Stimulated activated naive B cell treated with anti-CD40 and anti-IgM and Interleukin-4, amounts not matched to agents 10 μg/mL and 1 μg/mL and 100 μg/mL, for 72 hours (primary cell): ENCODE measurements at regions not wholly inside any gene's neighbourhood (a gene's known extent, or its start where the extent isn't known, plus 50 kb on each side); places are given as distances from the start of the nearest gene placed in this dataset.
"Not testable (repeated sequence)": the region's sequence is repeated elsewhere in the genome, so short reads cannot be mapped to it uniquely, and the experiment has no call there.

Source experiments
- ATAC-seq, 2 donors: fragments of 150-1000 bp; cut with Tn5 transposase; replicated peaks; 2 replicates each; pipeline ENCODE4 v1.10.0; 2021; ENCODE audit warnings: moderate library complexity in 1 of 2
- DNase-seq: peaks from one replicate; pipeline ENCODE4 v3.0.0; 2021
- H3K27ac Mint-ChIP-seq: one replicate; pipeline ENCODE4 v1.8.0; 2022; ENCODE audit warnings: mild to moderate bottlenecking, mixed read lengths
- H3K27me3 Mint-ChIP-seq, 2 donors: one replicate each; pipeline ENCODE4 v1.8.0; 2022; ENCODE audit warnings: mixed read lengths in 2 of 2
- H3K36me3 Mint-ChIP-seq, 2 donors: one replicate each; pipeline ENCODE4 v1.8.0; 2022; ENCODE audit warnings: mixed read lengths in 2 of 2, mild to moderate bottlenecking in 1 of 2
- H3K4me1 Mint-ChIP-seq, 2 donors: one replicate each; pipeline ENCODE4 v1.8.0; 2022; ENCODE audit warnings: mixed read lengths in 2 of 2, mild to moderate bottlenecking in 1 of 2
- H3K4me3 Mint-ChIP-seq, 2 donors: one replicate each; pipeline ENCODE4 v1.8.0; 2022; ENCODE audit warnings: mild to moderate bottlenecking in 2 of 2, mixed read lengths in 2 of 2, moderate library complexity in 1 of 2
- H3K9me3 Mint-ChIP-seq, 2 donors: one replicate each; pipeline ENCODE4 v1.8.0; 2022; ENCODE audit warnings: mixed read lengths in 2 of 2, mild to moderate bottlenecking in 1 of 2

DNA sequence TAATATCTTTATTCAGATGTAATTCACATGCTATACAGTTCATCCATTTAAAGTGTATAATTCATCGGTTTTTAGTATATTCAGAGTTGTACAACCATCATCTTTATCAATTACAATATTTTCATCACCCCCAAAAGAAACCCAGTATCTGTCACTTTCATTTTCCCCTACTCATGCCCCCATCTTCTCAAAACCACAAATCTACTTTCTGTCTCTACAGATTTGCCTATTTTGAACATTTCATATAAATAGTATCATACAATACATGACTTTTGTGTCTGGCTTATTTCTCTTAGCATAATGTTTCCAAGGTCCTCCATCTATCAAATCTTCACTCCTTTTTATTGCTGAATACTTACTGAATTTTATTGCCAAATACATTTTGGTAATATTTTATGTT, 305.1 kb upstream of the SGCD start:
- ATAC-seq (no peak), DNase-seq (no peak)
- Mint-ChIP-seq H3K4me1 (no peaks in the 10 kb centered on the region), H3K36me3 (no peaks in the 10 kb centered on the region), H3K4me3 (no peak overlapping the region), H3K27me3 (peaks cover 0 to 6% of the 10 kb centered on the region in 2 donors), H3K9me3 (peaks cover 0 to 2% of the 10 kb centered on the region in 2 donors), H3K27ac (no peak overlapping the region)

GRCh38 chr5:156025656-156026055, 301.3 kb upstream of the SGCD start:
- DNase-seq (no peak), ATAC-seq (no peak)
- peaks cover 0 to 4% of the 10 kb centered on the region in 2 donors for H3K9me3 Mint-ChIP-seq
- H3K4me1 Mint-ChIP-seq: no peaks in the 10 kb centered on the region
- H3K27ac Mint-ChIP-seq: no peak overlapping the region
- no peaks in the 10 kb centered on the region for H3K36me3 Mint-ChIP-seq
- no peak overlapping the region for H3K4me3 Mint-ChIP-seq
- peaks cover 0 to 6% of the 10 kb centered on the region in 2 donors for H3K27me3 Mint-ChIP-seq

GRCh38 chr5:156031181-156031580, 295.8 kb upstream of the SGCD start:
- no peaks in the 10 kb centered on the region for H3K36me3 Mint-ChIP-seq
- DNase-seq: no peak
- peaks cover 0 to 2% of the 10 kb centered on the region in 2 donors for H3K9me3 Mint-ChIP-seq
- no peaks in the 10 kb centered on the region for H3K4me1 Mint-ChIP-seq
- no peak overlapping the region for H3K4me3 Mint-ChIP-seq
- ATAC-seq: no peak
- no peaks in the 10 kb centered on the region for H3K27me3 Mint-ChIP-seq
- H3K27ac Mint-ChIP-seq: no peak overlapping the region

- DNase-seq (no peak), ATAC-seq (no peak)
- Mint-ChIP-seq H3K9me3 (peaks cover 0 to 2% of the 10 kb centered on the region in 2 donors), H3K4me1 (no peaks in the 10 kb centered on the region), H3K36me3 (no peaks in the 10 kb centered on the region), H3K27ac (no peak overlapping the region), H3K27me3 (no peaks in the 10 kb centered on the region), H3K4me3 (no peak overlapping the region)
These were observed 290.3 kb upstream of the SGCD start for GRCh38 chr5:156036640-156037039.

DNA sequence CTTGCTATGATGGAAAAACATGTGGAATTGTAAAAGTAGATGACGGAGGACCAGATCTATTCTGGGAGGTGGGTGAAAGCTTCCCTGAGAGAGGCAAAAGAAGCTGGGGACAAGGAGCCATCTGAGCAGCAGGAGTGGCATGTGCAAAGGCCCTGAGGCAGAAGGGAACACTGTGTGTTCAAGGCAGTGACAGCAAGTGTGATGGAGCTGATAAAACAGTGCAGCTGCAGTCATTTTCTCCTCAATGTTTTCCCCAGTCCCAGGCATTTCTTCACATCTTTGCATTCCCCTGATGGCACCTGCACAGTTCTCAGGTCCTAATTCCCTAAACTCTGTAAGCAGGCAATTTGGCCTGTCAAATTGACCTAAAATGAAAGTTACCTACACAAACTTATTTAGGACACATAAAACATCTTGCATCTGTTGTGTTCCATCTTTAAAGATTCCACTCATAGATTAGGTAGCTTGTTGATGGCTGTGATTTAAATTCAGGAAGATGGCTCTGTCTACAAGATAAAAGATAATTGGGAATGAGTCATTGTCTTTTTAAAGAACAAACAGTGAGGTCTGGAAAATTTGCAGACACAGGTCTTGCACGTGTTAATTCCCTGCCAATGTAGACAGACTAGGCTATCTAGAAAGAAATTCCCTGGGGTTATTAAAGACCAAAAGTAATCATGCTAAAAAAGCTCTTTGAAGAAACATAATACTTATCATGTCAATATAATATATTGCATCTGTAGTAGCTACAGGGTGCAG, 289.6 kb upstream of the SGCD start:
- no peaks in the 10 kb centered on the region for H3K36me3 Mint-ChIP-seq
- H3K27ac Mint-ChIP-seq: no peak overlapping the region
- DNase-seq: no peak
- ATAC-seq: no peak
- peaks cover 0 to 2% of the 10 kb centered on the region in 2 donors for H3K9me3 Mint-ChIP-seq
- H3K4me1 Mint-ChIP-seq: no peaks in the 10 kb centered on the region
- H3K27me3 Mint-ChIP-seq: no peaks in the 10 kb centered on the region
- no peak overlapping the region for H3K4me3 Mint-ChIP-seq

DNA sequence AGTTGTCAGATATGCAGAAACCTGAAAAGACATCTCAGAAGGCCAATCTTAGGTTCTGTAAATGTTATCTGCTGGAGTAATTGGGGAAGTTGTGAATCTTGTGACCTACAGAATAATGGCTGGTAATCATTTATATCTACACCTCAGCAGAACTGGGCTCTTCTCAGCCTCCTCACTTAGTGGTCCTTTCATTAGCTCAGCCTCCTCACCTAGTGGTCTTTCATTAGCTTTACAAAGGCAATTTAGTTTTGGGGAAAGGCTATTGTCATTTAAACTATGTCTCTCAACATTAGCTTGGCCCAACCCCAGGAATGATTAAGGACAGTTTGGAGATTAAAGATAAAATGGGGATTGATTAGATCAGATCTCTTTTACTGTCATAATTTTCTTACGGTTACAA, 284.2 kb upstream of the SGCD start:
- no peak overlapping the region for H3K27ac Mint-ChIP-seq
- DNase-seq (no peak), ATAC-seq (no peak)
- H3K4me1 Mint-ChIP-seq: no peaks in the 10 kb centered on the region
- peaks cover 0 to 4% of the 10 kb centered on the region in 2 donors for H3K9me3 Mint-ChIP-seq
- H3K36me3 Mint-ChIP-seq: no peaks in the 10 kb centered on the region
- H3K4me3 Mint-ChIP-seq: no peak overlapping the region
- H3K27me3 Mint-ChIP-seq: no peaks in the 10 kb centered on the region

GRCh38 chr5:156043351-156043750, 283.6 kb upstream of the SGCD start:
- Mint-ChIP-seq H3K4me1 (no peaks in the 10 kb centered on the region), H3K36me3 (no peaks in the 10 kb centered on the region), H3K27me3 (no peaks in the 10 kb centered on the region), H3K9me3 (peaks cover 0 to 4% of the 10 kb centered on the region in 2 donors), H3K4me3 (no peak overlapping the region), H3K27ac (no peak overlapping the region)
- no peak for DNase-seq
- ATAC-seq: no peak

DNA sequence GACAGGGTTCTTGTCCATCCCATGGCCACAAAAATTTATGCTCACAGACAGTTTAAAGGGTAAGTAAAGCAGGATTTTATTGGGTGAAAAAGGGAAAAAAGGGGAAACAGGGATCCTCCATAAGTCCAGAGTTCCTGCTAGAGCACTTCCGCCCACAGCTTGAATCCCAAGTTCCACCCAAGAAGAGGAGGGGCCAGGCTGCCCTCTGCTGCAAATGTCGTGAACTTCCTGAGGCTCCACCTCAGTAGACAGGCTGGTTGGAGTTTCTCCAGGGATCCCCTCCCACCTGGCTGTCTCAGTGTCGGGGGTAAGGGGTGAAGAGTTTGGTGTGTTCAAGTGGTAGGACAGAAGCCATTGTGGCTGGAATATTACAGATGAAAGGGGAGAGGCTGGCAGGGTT, 275.0 kb upstream of the SGCD start:
- Mint-ChIP-seq H3K9me3 (peaks cover 0 to 1% of the 10 kb centered on the region in 2 donors), H3K27me3 (no peaks in the 10 kb centered on the region), H3K27ac (no peak overlapping the region), H3K4me3 (no peak overlapping the region), H3K36me3 (no peaks in the 10 kb centered on the region), H3K4me1 (no peaks in the 10 kb centered on the region)
- no peak for ATAC-seq
- no peak for DNase-seq

DNA sequence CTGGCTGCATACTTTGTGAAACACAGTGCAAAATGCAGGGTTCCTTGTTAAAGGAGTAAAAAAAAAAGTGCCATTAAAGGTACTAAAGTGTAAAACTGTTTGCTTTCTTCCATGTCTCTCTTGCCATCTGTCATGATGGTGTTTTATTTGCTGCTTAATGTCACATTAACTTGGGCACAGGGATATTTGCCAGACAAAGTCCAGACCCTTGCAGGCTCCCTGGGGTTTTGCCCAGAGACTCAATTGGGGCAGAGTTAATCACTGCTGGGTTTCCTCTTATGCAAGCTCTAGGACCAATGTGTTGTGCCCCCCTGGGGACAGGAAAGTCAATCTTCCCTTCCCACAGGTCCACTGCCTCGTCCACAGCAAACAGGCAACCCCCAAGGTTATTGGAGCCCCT, 274.3 kb upstream of the SGCD start:
- ATAC-seq (no peak), DNase-seq (no peak)
- H3K4me3 Mint-ChIP-seq: no peak overlapping the region
- H3K27me3 Mint-ChIP-seq: no peaks in the 10 kb centered on the region
- no peak overlapping the region for H3K27ac Mint-ChIP-seq
- no peaks in the 10 kb centered on the region for H3K36me3 Mint-ChIP-seq
- H3K9me3 Mint-ChIP-seq: peaks cover 0 to 1% of the 10 kb centered on the region in 2 donors
- no peaks in the 10 kb centered on the region for H3K4me1 Mint-ChIP-seq

DNA sequence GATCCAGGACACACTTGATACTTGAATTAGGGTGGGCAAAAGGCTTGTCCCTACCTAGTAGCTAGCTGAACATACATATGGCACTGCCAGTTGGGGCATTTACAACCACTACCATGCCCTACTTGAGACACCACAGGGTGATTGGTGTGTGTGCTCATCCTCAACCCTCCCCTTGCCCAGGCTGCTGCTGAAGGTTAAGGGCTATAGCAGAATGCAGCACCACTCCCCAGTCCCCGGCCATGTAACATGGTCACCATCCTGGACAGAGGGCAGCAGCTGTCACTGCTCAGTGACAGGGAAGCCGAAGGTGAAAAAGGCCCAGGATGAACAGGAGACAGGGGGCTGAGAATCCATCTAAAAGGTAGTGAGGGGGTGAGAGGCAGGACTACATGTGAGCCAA, 273.9 kb upstream of the SGCD start:
- no peak for DNase-seq
- peaks cover 0 to 1% of the 10 kb centered on the region in 2 donors for H3K9me3 Mint-ChIP-seq
- H3K4me1 Mint-ChIP-seq: no peaks in the 10 kb centered on the region
- no peaks in the 10 kb centered on the region for H3K36me3 Mint-ChIP-seq
- no peak overlapping the region for H3K4me3 Mint-ChIP-seq
- H3K27ac Mint-ChIP-seq: no peak overlapping the region
- no peaks in the 10 kb centered on the region for H3K27me3 Mint-ChIP-seq
- no peak for ATAC-seq

- Mint-ChIP-seq H3K4me1 (no peaks in the 10 kb centered on the region), H3K27me3 (no peaks in the 10 kb centered on the region), H3K4me3 (no peak overlapping the region), H3K27ac (no peak overlapping the region), H3K36me3 (no peaks in the 10 kb centered on the region), H3K9me3 (peaks cover 9 to 10% of the 10 kb centered on the region in 2 donors)
- DNase-seq: no peak
- no peak for ATAC-seq
These were observed 250.1 kb upstream of the SGCD start for GRCh38 chr5:156076912-156077311.

- H3K9me3 Mint-ChIP-seq: peaks cover 6 to 13% of the 10 kb centered on the region in 2 donors
- H3K27me3 Mint-ChIP-seq: no peaks in the 10 kb centered on the region
- no peaks in the 10 kb centered on the region for H3K36me3 Mint-ChIP-seq
- no peak for ATAC-seq
- H3K27ac Mint-ChIP-seq: no peak overlapping the region
- H3K4me1 Mint-ChIP-seq: no peaks in the 10 kb centered on the region
- DNase-seq: no peak
- no peak overlapping the region for H3K4me3 Mint-ChIP-seq
These were observed 239.3 kb upstream of the SGCD start for GRCh38 chr5:156087577-156088110.

DNA sequence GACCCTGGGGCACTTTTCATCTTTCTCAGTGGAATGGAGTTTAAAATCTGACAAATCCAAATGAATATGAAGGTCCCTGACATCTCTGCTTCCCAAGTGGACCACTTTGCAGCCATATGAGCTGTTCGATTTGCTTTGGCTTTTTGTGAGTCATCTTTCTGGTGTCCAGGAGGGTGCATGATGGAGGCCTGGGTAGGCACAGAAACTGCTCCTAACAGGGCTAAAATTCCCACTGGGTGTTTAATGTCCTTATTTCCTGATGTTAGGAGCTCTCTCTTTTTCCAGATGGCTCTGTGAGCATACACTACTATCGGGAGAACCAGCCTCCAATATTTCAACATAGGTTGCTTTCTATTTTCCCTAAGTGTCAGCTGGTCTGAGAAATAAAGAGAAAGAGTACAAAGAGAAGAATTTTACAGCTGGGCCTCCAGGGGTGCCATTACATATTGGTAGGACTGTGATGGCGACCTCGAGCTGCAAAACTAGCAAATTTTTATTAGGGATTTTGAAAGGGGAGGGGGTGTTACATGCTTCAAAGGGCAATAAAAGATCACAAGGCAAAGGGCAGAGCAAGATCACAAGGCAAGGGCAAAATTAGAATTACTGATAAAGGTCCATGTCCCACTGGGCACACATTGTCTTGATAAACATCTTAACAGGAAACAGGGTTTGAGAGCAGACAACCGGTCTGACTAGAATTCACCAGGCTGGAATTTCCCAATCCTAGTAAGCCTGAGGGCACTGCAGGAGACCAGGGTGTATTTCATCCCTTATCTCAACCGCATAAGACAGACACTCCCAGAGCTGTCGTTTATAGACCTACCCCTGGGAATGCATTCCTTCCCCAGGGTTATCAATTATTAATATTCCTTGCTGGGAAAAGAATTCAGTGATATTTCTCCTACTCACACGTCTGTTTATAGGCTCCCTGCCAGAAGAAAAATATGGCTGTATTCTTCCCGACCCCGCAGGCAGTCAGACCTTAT, 236.7 kb upstream of the SGCD start:
- not testable (repeated sequence) for H3K27ac Mint-ChIP-seq, H3K36me3 Mint-ChIP-seq, ATAC-seq, H3K4me1 Mint-ChIP-seq, H3K27me3 Mint-ChIP-seq, H3K4me3 Mint-ChIP-seq, DNase-seq
- H3K9me3 Mint-ChIP-seq: peaks cover 6 to 13% of the 10 kb centered on the region in 2 donors

DNA sequence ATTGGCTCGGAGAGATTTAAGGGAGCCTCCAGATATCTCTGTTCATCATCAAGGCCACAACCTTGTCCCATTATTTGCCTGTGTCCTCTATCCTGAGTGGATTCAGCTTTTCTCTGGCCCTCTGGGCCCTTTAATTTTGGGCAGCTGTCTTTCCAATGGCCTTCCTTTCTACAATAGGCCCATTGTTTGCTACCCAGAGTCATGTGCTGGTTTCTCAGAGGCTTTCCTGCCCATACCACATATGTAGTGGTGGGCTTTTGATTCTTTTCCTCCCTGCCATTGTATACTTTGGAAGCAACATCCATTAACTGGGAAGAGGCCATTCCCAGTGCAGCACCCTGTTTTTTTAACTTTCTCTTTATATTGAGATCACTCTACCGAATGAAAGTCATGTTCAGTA, 233.9 kb upstream of the SGCD start:
- H3K27me3 Mint-ChIP-seq: no peaks in the 10 kb centered on the region
- no peak overlapping the region for H3K27ac Mint-ChIP-seq
- no peak overlapping the region for H3K4me3 Mint-ChIP-seq
- no peaks in the 10 kb centered on the region for H3K36me3 Mint-ChIP-seq
- DNase-seq: no peak
- ATAC-seq: no peak
- H3K4me1 Mint-ChIP-seq: no peaks in the 10 kb centered on the region
- peaks cover 6 to 13% of the 10 kb centered on the region in 2 donors for H3K9me3 Mint-ChIP-seq
